Adipocyte (in vitro differentiated cells): ENCODE measurements at regions not wholly inside any gene's neighbourhood (a gene's known extent, or its start where the extent isn't known, plus 50 kb on each side); places are given as distances from the start of the nearest gene placed in this dataset.

ENCODE experiments used
- DNase-seq: peaks from one replicate; pipeline ENCODE4 v3.0.0-alpha.2; 2015; ENCODE audit warnings: low read depth
- H3K27me3 ChIP-seq: replicated peaks from 2 replicates; pipeline ENCODE4 v1.7.0; 2013; ENCODE audit warnings: mild to moderate bottlenecking, low read length, moderate library complexity; ENCODE audit not compliant: control insufficient read depth, insufficient read depth
- H3K36me3 ChIP-seq: 2 replicates; pipeline ENCODE4 v1.7.0; 2013; ENCODE audit warnings: low read length, mild to moderate bottlenecking, moderate library complexity; ENCODE audit not compliant: control insufficient read depth, insufficient read depth, severe bottlenecking
- H3K4me1 ChIP-seq: 2 replicates; pipeline ENCODE4 v1.7.0; 2013; ENCODE audit warnings: mild to moderate bottlenecking, low read length, moderate library complexity; ENCODE audit not compliant: control insufficient read depth, insufficient read depth
- H3K4me3 ChIP-seq: 2 replicates; pipeline ENCODE4 v1.7.0; 2013; ENCODE audit warnings: mild to moderate bottlenecking, low read length, moderate library complexity
- H3K9ac ChIP-seq: 2 replicates; pipeline ENCODE4 v1.7.0; 2013; ENCODE audit warnings: mild to moderate bottlenecking, low read length, moderate library complexity
- H3K9me3 ChIP-seq: 2 replicates; pipeline ENCODE4 v1.7.0; 2013; ENCODE audit warnings: mild to moderate bottlenecking, low read length, moderate library complexity; ENCODE audit not compliant: control insufficient read depth

DNA sequence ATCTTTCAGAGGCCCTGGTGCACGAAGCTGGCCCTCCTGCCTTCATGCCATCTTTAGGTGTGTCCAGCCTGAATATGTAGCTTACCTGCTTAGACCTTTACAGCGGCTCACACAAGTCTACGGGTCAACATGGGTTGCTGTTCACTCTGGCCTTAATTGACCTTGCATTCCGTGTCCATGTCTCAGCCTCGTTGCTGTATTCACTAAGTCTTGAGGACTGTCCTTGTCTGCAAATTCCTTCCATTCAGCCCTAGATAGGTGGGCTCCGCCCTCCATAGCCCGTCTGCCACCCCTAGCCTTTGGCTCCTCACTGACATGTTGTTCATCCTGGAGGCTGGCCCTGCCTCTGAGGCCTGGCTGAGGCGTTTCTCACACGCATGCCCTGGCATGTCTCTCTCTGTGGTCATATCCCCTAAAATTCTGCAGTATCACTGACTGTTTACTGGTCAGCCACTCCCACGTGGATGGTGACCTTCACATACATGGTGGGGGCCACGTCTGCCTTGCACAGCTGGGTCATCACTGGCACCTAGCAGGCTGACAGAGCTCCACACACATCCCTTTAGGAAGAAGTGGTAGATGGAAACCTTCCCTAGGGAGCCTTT, 394.1 kb upstream of the MKI67 start:
- no peaks in the 10 kb centered on the region for H3K27me3 ChIP-seq
- no peak overlapping the region for H3K9ac ChIP-seq
- H3K4me3 ChIP-seq, result no peak overlapping the region
- no peaks in the 10 kb centered on the region for H3K36me3 ChIP-seq
- H3K4me1 ChIP-seq, result no peaks in the 10 kb centered on the region
- DNase-seq, result no peak
- peaks cover 4% of the 10 kb centered on the region for H3K9me3 ChIP-seq

GRCh38 chr10:128522551-128523308, 396.5 kb upstream of the MKI67 start:
- Histone ChIP-seq H3K27me3 (peaks cover 6% of the 10 kb centered on the region), H3K9ac (no peak overlapping the region), H3K4me1 (no peaks in the 10 kb centered on the region), H3K36me3 (no peaks in the 10 kb centered on the region), H3K4me3 (no peak overlapping the region), H3K9me3 (peaks cover 4% of the 10 kb centered on the region)
- no peak for DNase-seq

DNA sequence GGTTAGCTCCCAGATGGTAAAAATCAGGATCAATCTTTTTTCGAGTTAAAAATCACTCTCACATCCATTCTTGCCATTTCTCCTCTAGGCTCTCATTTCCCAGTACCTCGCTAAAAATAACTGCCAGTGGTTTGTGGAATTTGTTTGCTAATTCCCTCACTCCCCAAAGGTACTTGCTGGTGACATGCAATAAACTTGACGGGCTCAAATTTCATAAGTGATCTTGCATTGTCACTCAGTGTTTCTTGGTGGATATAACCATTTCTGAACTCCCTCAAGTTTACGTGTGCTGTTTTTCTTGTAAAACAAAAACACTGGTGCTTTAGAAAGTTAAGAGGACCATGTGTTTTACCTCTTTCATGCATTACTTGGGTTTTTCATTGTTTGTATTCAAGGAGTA, 399.2 kb upstream of the MKI67 start:
- H3K9me3 ChIP-seq, result peaks cover 4% of the 10 kb centered on the region
- no peak overlapping the region for H3K9ac ChIP-seq
- no peak for DNase-seq
- peaks cover 14% of the 10 kb centered on the region for H3K27me3 ChIP-seq
- no peaks in the 10 kb centered on the region for H3K36me3 ChIP-seq
- no peaks in the 10 kb centered on the region for H3K4me1 ChIP-seq
- H3K4me3 ChIP-seq, result no peak overlapping the region

GRCh38 chr10:128525936-128526335, 399.7 kb upstream of the MKI67 start:
- Histone ChIP-seq H3K4me1 (no peaks in the 10 kb centered on the region), H3K4me3 (no peak overlapping the region), H3K9me3 (no peaks in the 10 kb centered on the region), H3K27me3 (peaks cover 14% of the 10 kb centered on the region), H3K9ac (no peak overlapping the region), H3K36me3 (no peaks in the 10 kb centered on the region)
- DNase-seq, result no peak

- no peak overlapping the region for H3K4me3 ChIP-seq
- H3K27me3 ChIP-seq, result peaks cover 14% of the 10 kb centered on the region
- H3K4me1 ChIP-seq, result no peaks in the 10 kb centered on the region
- H3K9ac ChIP-seq, result no peak overlapping the region
- no peaks in the 10 kb centered on the region for H3K9me3 ChIP-seq
- H3K36me3 ChIP-seq, result no peaks in the 10 kb centered on the region
- no peak for DNase-seq
These were observed 400.7 kb upstream of the MKI67 start for GRCh38 chr10:128526791-128527375.

- no peak for DNase-seq
- Histone ChIP-seq H3K9ac (no peak overlapping the region), H3K4me3 (no peak overlapping the region), H3K9me3 (no peaks in the 10 kb centered on the region), H3K27me3 (peaks cover 14% of the 10 kb centered on the region), H3K36me3 (no peaks in the 10 kb centered on the region), H3K4me1 (no peaks in the 10 kb centered on the region)
These were observed 401.5 kb upstream of the MKI67 start for GRCh38 chr10:128527711-128528110.

- H3K4me1 ChIP-seq, result no peaks in the 10 kb centered on the region
- no peak overlapping the region for H3K4me3 ChIP-seq
- no peaks in the 10 kb centered on the region for H3K9me3 ChIP-seq
- DNase-seq, result no peak
- H3K36me3 ChIP-seq, result no peaks in the 10 kb centered on the region
- no peak overlapping the region for H3K9ac ChIP-seq
- peaks cover 14% of the 10 kb centered on the region for H3K27me3 ChIP-seq
These were observed 401.9 kb upstream of the MKI67 start for GRCh38 chr10:128528167-128528566.

- Histone ChIP-seq H3K9me3 (no peaks in the 10 kb centered on the region), H3K36me3 (no peaks in the 10 kb centered on the region), H3K9ac (no peak overlapping the region), H3K4me3 (no peak overlapping the region), H3K27me3 (peaks cover 14% of the 10 kb centered on the region), H3K4me1 (no peaks in the 10 kb centered on the region)
- no peak for DNase-seq
These were observed 402.6 kb upstream of the MKI67 start for GRCh38 chr10:128528781-128529180.

- no peak overlapping the region for H3K4me3 ChIP-seq
- no peaks in the 10 kb centered on the region for H3K9me3 ChIP-seq
- H3K9ac ChIP-seq, result no peak overlapping the region
- H3K27me3 ChIP-seq, result peaks cover 14% of the 10 kb centered on the region
- H3K4me1 ChIP-seq, result no peaks in the 10 kb centered on the region
- no peak for DNase-seq
- no peaks in the 10 kb centered on the region for H3K36me3 ChIP-seq
These were observed 403.0 kb upstream of the MKI67 start for GRCh38 chr10:128529225-128529624.

GRCh38 chr10:128530301-128530700, 404.1 kb upstream of the MKI67 start:
- no peaks in the 10 kb centered on the region for H3K4me1 ChIP-seq
- no peaks in the 10 kb centered on the region for H3K36me3 ChIP-seq
- H3K9ac ChIP-seq, result no peak overlapping the region
- no peak overlapping the region for H3K4me3 ChIP-seq
- H3K27me3 ChIP-seq, result peaks cover 22% of the 10 kb centered on the region
- DNase-seq, result peak; percentile 17
- H3K9me3 ChIP-seq, result no peaks in the 10 kb centered on the region

DNA sequence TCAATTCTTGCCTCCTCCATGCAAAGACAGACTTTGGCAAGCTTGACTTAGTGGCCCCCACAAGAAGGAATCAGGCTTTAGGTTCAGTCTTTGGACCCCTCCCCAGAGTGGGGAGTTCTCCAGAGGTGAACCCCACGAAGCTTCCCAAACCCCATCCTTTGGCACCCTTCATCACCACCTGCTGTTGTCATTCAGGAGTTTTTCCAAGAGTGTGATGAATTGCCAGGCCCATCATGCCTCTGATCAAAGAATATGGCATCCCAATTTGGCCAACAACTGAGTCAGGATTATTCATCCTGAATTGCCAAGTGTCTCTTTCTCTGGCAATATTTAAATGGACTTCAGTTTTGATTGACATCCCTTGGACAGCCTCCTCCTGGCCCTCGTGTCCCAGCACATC, 404.7 kb upstream of the MKI67 start:
- Histone ChIP-seq H3K9me3 (no peaks in the 10 kb centered on the region), H3K27me3 (peaks cover 23% of the 10 kb centered on the region), H3K4me3 (no peak overlapping the region), H3K4me1 (no peaks in the 10 kb centered on the region), H3K36me3 (no peaks in the 10 kb centered on the region), H3K9ac (no peak overlapping the region)
- no peak for DNase-seq
